Left colon (tissue), 2 donors: ENCODE measurements at regions not wholly inside any gene's neighbourhood (a gene's known extent, or its start where the extent isn't known, plus 50 kb on each side); places are given as distances from the start of the nearest gene placed in this dataset.
A peak's percentile ranks its signal among the peaks of the same experiment; 100 is the strongest.

Experiments used
- ATAC-seq: fragments of 200-7000 bp; cut with Tn5 transposase; one replicate; pipeline ENCODE4 v1.9.1; 2020; ENCODE audit warnings: mild to moderate bottlenecking, moderate library complexity
- DNase-seq, 2 donors: peaks; one replicate each; pipeline ENCODE4 v3.0.0-alpha.2; 2020
- intact Hi-C, 2 donors: fragments of 100-400 bp; cut with DNase I in 1 of 2; cut with micrococcal nuclease in 1 of 2; formaldehyde crosslinking; loops; one replicate each; pipeline versions ENCODE4 v1.11.2 to v1.14.0; 2022; cut with DNase I, micrococcal nuclease
- donor health status: DM: no; HTN: no; CAD: no.
- donor health status: DM: yes; HTN: yes; CAD: no.

DNA sequence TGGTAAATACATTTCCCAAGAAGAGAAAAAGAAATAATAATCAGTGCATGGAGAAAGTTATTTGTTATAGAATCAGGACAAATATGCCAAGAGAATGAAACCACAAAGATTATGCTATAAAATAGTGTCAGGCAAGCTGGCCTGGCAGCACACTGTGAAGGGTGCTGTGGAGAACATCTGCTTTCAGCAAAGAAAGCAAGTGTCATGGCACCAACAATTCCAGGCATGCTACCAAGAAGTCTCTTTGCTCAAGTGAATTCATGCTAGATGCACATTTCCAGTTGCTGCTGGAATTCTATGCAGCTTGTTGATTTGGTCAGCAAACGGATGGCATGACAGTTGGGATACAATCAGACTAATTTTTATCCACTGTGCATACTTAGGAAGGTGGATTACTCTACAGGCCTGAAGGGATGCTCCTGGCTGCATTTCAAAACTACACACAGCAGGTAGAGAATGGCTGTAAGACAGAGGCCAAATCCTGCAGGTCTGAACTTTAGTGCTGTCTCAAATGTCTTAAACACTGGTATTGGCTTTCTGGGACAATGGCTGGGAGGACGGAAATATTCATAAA, 154.6 kb upstream of the FAT1 start:
- intact Hi-C loops, result no loop called here
- ATAC-seq, result no peak
- no peak for DNase-seq

DNA sequence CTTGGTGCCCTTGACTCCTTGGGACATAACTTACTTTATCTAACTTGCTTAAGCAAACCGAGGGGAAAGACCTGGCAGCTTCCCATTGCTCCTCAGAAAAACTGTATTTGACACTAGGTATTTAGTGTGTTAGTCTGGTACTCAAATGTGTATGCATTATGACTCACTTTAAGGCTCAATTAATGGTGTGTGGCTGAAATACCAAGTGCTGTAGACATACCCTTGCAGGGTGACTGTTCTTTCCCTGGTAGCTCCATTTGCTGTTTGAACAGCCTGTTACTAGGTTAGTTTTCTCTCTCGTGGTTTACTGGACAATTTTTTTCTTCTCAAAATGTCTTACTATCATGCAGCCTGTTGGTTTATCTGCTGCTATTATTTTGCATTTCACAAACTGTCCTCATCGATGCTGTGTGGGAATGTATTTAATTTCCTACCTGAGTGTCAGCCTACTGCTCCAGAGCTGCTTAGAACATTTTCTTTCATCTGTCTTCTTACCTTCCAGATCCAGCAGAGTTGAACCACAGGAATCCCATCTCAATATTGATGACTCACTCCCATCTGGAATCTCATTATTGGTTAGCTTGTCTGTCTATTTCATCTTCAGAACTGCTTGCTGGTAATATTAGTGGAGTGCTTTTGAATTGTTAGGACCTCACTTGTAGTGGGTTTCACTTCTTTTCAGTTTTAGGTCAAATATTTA, 158.0 kb upstream of the FAT1 start:
- intact Hi-C loops, result no loop called here
- ATAC-seq (no peak), DNase-seq (no peak)

DNA sequence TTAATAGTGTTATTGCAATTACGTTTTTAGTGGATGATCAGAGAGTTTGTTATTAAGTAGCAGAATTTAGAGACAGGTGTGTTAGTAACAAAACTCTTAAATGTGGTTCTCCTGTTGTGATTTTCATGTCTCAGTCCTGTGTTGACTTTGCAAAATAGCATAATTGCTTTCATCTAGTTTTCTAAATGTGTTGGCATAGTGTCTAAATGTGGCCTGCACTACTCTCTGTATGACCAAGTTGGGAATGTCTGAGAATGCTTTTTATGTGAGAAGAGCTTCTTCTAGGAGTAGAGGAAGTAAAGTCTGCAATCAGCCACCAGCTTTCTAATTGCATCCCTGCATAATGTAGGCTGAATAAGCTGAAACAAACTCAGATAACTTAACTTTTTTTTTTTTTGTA, 158.6 kb upstream of the FAT1 start:
- intact Hi-C loops, result no loop called here
- ATAC-seq (no peak), DNase-seq (no peak)

DNA sequence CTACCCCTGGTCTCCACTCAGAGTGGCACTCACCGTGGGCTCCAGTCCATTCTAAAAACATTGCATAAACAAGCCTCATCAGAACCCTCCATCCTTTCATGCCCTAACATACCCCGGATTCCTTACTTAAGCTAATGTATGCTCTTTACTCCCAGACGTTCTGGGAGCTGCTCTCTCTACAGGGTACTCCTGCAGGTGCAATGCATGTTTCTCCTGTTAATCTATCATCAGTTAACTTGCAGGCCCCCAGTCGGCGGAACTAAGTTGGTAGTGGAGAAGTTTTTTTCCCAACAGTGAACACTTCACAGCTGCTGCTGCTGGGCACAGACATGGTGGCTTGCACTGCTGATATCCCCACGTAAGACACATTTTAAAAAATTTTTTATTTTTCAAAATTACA, 161.6 kb upstream of the FAT1 start:
- ATAC-seq, result no peak
- intact Hi-C loops, result no loop called here
- DNase-seq, result no peak

DNA sequence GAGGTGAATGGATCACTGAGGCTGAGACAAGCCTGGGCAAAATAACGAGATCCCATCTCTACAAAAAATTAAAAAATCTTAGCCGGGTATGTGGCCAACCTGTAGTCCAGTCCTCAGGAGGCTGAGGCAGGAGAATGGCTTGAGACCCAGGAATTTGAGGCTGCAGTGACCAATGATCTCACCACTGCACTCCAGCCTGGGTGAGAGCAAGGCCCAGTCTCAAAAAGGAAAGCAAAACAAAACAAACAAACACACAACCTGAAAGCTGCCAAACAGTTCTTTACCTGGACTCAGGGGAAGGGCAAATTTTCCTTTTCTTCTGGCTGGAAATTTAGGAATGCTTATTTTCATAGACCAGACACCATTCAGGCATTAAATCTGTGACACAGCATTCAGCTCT, 163.1 kb upstream of the FAT1 start:
- intact Hi-C loops, result no loop called here
- no peak for ATAC-seq
- DNase-seq, result no peak

DNA sequence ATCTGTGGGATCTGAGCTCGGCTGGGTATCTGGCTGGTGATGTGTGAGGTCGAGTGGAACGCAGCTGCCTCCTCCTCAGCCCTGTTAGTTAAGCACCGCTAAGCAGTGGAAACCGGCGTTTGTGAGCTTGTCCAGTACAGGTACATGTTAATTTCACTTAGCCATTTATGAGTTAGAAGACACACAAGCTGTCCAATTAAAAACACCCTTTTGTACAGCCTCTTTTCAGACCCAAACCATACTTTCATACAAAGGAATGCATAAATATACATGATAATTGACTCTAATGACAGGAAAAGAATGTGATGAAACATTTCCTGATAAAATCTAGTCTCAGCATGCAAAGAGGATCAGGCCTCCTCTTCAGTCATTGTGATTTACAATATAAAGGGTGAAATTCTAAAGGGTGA, 163.6 kb upstream of the FAT1 start:
- no peak for ATAC-seq
- intact Hi-C loops, result no loop called here
- no peak for DNase-seq

DNA sequence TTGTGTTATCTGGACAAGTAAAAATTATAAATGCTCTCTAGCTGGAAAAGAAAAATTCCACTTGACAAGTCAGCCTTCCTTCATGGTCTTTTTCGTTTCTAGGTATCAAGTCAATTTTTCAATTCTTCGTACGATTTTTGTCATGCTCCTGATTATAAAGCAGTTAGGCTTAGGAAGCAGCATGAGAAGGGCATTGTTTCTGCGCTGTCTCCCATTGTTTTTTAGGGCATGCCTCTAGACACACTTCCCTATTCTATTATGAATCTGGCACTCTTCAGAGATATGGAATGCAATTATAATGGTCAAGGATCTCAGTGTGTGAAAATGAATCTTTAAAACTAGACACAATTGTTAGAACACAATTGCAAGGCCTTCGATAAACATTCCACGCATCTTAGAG, 164.1 kb upstream of the FAT1 start:
- DNase-seq (no peak), ATAC-seq (no peak)
- intact Hi-C loops, result no loop called here

DNA sequence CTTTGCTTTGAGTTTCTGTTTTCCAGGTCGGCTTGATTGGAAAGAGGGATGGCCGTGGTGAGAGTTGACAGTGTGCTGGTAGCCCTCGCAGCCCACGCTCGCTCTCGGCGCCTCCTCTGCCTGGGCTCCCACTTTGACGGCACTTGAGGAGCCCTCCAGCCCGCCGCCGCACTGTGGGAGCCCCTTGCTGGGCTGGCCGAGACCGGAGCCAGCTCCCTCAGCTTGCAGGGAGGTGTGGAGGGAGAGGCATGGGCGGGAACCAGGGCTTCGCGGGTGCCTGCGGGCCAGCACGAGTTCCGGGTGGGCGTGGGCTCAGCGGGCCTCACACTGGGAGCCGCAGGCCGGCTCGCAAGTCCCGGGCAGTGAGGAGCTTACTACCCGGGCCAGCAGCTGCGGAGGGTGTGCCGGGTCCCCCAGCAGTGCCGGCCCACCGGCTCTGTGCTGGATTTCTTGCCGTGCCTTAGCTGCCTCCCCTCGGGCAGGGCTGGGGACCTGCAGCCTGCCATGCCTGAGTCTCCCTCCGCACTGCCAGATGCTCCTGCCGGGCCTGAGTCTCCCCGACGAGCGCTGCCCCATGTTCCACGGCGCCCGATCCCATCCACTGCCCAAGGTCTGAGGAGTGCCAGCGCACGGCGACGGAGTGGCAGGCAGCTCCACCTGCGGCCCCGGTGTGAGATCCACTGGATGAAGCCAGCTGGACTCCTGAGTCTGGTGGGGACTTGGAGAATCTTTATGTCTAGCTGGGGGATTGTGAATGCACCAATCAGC, 166.4 kb upstream of the FAT1 start:
- no peak for DNase-seq
- no peak for ATAC-seq
- intact Hi-C loops, result no loop called here

DNA sequence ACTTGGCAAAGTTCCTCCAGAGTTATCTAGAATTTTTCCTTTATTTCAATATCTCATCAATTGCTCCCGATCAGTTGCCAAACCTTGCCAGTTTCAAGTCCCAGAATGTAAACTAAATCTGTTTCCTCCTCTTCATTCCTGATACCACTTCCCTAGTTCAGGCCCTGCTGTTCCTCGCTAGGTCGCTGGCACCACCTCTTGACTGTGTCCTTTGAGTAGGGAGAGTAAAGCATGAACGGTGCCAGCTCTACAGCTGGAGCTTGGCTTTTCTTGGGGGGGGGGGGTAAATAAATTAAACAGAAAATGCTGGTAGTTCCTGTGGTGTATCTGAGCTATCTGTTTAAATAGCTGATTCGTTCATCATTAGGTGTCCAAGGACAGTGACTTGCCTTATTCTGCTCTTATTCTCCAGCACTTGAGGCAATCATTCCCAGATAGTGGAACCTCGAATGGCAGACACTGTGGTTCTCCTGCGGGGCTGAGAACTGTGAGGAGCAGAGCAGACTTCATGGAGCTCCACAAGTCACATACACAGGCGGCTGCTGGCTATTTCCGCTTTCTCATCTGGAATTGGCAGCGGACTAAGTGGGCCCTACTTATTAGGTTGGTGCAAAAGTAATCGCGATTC, 168.3 kb upstream of the FAT1 start:
- intact Hi-C loops, result no loop called here
- ATAC-seq (peak; percentile 48), DNase-seq (no peak)

DNA sequence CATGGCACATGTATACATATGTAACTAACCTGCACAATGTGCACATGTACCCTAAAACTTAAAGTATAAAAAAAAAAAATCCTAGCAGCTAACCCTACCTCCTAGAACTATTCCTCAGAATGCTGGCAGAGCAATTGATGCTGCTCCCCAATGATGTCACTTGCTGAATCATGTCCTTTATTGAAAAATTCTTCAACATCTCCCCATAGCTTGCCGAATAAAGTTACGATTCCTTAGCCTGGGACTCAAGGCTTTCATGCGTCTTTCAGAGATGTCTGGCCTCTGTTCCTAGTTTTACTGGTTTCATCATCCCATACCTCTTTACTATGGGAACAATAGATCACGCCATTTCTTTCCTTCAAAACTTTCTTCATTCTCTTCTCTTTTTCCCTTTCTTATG, 174.7 kb upstream of the FAT1 start:
- intact Hi-C loops, result no loop called here
- ATAC-seq, result no peak
- DNase-seq, result no peak

DNA sequence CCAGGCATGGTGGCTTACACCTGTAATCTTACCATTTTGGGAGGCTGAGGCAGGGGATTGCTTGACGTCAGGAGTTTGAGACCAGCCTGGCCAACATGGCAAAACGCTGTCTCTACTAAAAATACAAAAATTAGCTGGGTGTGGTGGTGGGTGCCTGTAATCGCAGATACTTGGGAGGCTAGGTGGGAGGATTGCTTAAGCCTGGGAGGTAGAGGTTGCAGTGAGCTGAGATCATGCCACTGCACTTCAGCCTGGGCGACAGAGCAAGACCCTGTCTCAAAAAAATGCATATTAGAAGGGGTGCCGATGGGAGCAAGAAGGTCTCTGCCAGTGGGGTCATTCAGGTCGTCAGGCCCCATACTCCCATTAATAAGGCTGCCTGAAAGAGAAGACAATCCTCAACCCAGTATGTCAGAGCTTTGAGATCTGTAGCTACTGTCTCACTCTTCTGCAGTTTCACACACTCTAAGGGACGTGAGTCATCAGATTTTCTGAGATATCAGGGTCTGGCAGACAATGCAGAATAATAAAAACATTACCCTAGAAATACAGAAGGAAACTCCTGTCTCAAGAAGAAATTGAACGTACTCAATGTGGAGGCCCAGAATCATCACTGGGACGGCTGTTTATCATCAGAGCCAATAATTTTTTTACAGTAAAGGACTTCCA, 176.7 kb upstream of the FAT1 start:
- no peak for ATAC-seq

DNA sequence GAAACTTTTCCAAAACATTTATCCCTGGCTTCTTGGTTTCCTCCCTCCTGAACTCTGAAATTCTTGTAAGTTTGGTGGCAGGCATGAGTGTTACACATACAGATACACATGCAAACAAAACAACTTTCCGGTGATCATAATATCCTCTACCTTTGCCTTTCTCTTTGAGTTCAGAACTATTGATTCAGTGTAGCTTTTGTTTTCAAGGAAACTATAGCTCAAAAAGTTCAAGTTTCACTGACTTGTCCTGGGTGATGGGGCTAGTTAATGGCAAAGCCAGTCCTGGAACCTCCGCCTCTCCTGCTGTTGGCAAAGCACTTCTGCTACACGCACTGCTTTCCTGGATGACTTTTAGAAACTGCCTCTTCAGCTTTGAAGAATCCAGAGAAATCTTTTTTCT, 177.3 kb upstream of the FAT1 start:
- ATAC-seq (peak; percentile 40), DNase-seq (no peak)
- intact Hi-C loops, result no loop called here

More for the DNA sequence above, 176.7 kb upstream of the FAT1 start:
- intact Hi-C loops, result no loop called here
- DNase-seq, result no peak

DNA sequence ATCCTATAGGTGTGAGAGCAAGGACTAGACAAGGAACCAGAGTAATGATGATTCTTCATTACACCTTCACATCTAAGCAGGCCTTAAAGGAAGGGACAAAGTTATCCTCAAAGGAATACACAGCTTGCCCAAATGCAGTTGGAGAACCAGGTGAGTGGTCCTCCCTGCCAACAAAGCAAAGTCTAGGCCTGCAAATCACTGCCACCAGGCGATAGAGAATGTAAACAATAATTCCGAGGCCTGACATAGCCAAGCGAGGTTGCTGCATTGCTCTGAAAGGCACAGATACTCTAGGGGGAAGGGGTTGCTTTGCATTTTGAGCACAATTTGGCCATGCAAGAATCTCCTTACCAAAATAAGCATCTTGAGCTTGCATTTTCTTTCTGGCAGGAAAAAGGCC, 178.2 kb upstream of the FAT1 start:
- ATAC-seq (peak; percentile 60), DNase-seq (no peak)
- intact Hi-C loops, result no loop called here

DNA sequence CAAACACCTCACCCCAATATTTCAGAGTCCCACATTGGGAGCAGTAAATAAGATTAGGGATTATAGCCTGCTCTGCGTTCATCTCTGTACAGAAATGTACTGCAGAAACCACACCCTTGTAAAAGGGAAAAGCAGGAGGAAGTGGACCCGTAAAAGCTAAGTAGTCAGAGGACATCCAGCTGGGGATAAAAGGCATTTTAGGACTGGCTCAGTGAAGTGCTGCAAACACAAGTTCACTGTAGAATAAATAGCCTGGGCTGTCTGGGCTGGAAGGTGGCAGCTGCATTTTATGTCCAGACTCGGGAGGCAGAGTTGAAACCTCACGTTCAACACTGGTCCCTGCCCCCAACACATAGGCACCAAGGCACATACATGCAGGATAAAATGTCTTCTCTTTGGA, 178.7 kb upstream of the FAT1 start:
- intact Hi-C loops, result no loop called here
- DNase-seq (peak; percentile 27 to 40), ATAC-seq (peak; percentile 90)

DNA sequence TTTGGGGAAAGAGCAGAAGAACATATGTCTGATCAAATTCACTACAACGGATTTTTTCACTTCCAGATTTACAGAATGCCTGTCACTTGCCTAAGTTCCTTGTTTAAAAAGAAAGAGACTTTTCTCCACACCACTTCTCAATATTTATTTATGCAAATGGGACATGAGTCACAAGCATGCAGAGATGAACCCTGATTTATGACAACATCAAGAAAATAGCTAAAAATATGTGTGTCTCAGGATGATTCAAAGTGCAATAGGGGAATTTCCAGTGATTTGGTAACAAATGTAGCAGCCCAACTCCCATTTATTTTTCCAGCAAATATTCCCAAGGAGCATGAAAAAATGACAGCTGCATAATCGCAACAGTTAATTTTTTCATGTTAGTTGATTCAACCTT, 180.4 kb upstream of the FAT1 start:
- DNase-seq (no peak), ATAC-seq (no peak)
- intact Hi-C loops, result no loop called here

DNA sequence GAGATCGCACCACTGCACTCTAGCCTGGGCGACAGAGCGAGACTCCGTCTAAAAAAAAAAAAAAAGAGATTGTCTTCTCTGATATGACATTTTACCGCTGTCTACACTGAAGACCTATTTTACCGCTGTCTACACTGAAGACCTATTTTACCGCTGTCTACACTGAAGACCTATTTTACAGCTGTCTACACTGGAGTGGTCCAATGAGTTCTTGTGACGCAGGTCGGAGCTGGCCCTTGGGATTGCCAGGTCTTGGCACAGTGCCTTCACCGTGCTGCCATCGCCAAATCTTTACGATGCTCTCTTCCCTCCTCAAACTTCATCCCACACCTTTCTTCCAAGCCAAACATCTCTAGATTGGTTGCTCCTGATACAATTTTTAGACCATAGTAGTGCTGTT, 183.1 kb upstream of the FAT1 start:
- intact Hi-C loops, result no loop called here
- no peak for ATAC-seq

DNA sequence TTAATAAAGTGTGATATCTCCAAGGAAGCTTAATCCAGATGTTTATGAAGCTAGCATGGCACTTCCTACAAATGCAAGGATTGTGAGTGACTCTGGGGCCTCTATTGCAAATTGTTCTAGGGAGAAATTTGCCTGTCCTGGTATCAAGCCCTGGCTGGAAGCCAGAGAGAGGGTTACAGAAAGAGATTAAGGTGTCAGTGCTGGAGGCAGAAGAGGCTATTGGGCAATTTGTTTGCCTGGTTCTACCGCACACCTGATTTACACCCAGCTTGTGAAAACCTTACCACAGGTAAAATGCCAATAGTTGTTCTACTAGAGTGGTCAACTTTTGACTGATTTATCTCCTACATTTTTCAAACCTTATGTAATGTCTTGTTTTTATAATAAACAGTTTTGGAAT, 186.7 kb upstream of the FAT1 start:
- ATAC-seq, result no peak
- intact Hi-C loops, result no loop called here

More for the DNA sequence above, 183.1 kb upstream of the FAT1 start:
- no peak for DNase-seq

DNA sequence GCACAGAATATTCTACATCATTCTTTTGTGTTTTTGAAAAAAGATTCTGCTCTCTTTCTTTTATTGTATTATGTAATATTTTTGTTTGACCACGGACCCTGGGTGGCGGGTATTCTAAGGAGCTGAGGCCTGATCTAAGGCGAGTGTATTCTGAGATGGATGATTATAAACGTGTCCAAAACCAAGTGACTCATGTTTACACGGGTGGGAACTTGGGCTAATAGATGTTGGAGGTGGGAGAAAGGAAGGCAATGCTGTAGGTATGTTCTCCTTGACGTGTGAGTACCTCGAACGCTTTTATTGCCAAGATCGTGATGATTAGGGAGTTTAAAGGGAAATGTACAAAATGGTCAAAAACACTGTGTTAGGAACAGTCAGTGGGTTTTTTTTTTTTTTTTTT, 188.9 kb upstream of the FAT1 start:
- intact Hi-C loops, result no loop called here
- no peak for DNase-seq
- no peak for ATAC-seq

More for the DNA sequence above, 186.7 kb upstream of the FAT1 start:
- no peak for DNase-seq

DNA sequence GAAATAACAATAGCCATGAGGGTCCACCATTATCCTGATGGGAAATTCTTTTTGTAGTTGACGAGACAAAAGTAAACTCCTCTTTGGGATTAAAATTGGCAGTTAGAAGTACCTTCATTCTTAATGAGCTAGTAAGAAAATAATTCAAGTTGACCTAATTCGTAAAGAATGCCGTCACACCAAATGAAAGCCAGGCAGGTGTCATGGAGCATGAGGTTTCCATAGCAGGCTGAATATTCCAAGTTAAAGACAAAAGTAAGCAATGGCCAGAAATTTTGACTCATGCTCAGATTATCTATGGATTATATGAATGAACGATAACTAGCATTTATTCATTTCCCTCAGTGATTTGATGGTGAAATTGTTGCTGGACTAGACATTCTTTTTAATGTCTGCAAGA, 192.2 kb upstream of the FAT1 start:
- ATAC-seq (no peak), DNase-seq (no peak)
- intact Hi-C loops, result no loop called here

DNA sequence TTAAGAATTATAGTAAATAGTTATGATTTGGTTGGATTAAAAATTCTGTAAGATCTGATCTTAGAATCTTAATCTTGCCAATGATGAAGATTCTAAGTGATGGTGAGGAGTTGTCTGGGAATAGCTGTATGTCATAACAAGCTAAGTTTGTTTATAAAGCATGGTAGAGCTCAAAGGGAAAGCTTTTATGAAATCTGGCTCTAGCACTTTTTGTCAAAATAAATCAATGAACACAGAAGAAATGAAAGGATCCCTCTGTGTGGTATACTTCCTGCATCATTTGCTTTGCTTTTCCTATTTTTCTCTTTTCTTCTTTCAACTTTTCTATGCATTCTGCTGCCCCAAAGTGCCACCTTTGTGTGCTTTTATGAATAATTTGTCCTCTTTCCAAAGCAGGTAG, 193.5 kb upstream of the FAT1 start:
- intact Hi-C loops, result no loop called here
- ATAC-seq (no peak), DNase-seq (no peak)
